ENCODE measurements at regions not wholly inside any gene's neighbourhood (a gene's known extent, or its start where the extent isn't known, plus 50 kb on each side); places are given as distances from the start of the nearest gene placed in this dataset.

DNA sequence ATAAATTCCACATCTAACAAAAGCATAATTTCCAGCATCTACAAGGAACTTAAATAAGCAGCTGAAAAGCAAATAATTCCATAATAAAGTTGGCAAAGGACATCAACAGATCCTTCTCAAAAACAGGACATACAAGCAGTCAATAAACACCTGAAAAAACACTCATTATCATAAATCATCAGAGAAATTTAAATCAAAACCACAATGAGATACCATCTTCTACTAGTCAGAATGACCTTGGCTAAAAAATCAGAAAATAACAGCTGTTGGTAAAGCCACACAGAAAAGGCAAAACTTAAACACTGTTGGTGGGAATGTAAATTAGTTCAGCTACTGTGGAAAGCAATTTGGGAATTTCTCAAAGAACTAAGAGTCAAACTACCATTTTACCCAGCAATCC lies 1371.1 kb upstream of the ACO1 start:
- TF ChIP-seq, protein P1, sequence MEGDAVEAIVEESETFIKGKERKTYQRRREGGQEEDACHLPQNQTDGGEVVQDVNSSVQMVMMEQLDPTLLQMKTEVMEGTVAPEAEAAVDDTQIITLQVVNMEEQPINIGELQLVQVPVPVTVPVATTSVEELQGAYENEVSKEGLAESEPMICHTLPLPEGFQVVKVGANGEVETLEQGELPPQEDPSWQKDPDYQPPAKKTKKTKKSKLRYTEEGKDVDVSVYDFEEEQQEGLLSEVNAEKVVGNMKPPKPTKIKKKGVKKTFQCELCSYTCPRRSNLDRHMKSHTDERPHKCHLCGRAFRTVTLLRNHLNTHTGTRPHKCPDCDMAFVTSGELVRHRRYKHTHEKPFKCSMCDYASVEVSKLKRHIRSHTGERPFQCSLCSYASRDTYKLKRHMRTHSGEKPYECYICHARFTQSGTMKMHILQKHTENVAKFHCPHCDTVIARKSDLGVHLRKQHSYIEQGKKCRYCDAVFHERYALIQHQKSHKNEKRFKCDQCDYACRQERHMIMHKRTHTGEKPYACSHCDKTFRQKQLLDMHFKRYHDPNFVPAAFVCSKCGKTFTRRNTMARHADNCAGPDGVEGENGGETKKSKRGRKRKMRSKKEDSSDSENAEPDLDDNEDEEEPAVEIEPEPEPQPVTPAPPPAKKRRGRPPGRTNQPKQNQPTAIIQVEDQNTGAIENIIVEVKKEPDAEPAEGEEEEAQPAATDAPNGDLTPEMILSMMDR (IDR thresholded peaks at IDR 0.05; ENCODE audit: low read depth, low read length): no peak
- TF ChIP-seq EZH2phosphoT487 (IDR thresholded peaks at IDR 0.05; ENCODE audit: low read depth): no peak
